ENCODE measurements at regions not wholly inside any gene's neighbourhood (a gene's known extent, or its start where the extent isn't known, plus 50 kb on each side); places are given as distances from the start of the nearest gene placed in this dataset.

- intact Hi-C loops (cut with DNase I) = no loop called here
- Histone ChIP-seq H3K27me3 (replicated peaks; ENCODE audit: insufficient read depth) (no peaks in the 10 kb centered on the region), H3K4me3 (no peak overlapping the region), H3K36me3 (no peaks in the 10 kb centered on the region), H3K9me3 (no peaks in the 10 kb centered on the region), H3K27ac (no peak overlapping the region), H3K4me1 (replicated peaks) (peaks cover 2% of the 10 kb centered on the region)
- no peak for DNase-seq (ENCODE audit: low spot score)
- no peak for TF ChIP-seq POLR2AphosphoS5 (IDR thresholded peaks at IDR 0.05)
- no peak for TF ChIP-seq POLR2A (IDR thresholded peaks at IDR 0.05)
- TF ChIP-seq CTCF (IDR thresholded peaks at IDR 0.05) = no peak
- WGBS = 88% methylated on average over 9 of the region's 9 CpGs
These were observed 273.8 kb downstream of the MRTFB start for GRCh38 chr16:14344945-14345344.

GRCh38 chr16:14344292-14344691 lies 273.2 kb downstream of the MRTFB start:
- intact Hi-C loops (cut with DNase I) = no loop called here
- no peak for DNase-seq (ENCODE audit: low spot score)
- 55% methylated on average over 5 of the region's 5 CpGs for WGBS
- no peak for TF ChIP-seq CTCF (IDR thresholded peaks at IDR 0.05)
- TF ChIP-seq POLR2AphosphoS5 (IDR thresholded peaks at IDR 0.05) = no peak
- no peak for TF ChIP-seq POLR2A (IDR thresholded peaks at IDR 0.05)
- Histone ChIP-seq H3K4me1 (replicated peaks) (peaks cover 2% of the 10 kb centered on the region), H3K27me3 (replicated peaks; ENCODE audit: insufficient read depth) (no peaks in the 10 kb centered on the region), H3K36me3 (no peaks in the 10 kb centered on the region), H3K27ac (no peak overlapping the region), H3K9me3 (no peaks in the 10 kb centered on the region), H3K4me3 (no peak overlapping the region)

- intact Hi-C loops (cut with DNase I) = no loop called here
- Histone ChIP-seq H3K36me3 (no peaks in the 10 kb centered on the region), H3K4me3 (no peak overlapping the region), H3K4me1 (replicated peaks) (no peaks in the 10 kb centered on the region), H3K27me3 (replicated peaks; ENCODE audit: insufficient read depth) (no peaks in the 10 kb centered on the region), H3K9me3 (no peaks in the 10 kb centered on the region), H3K27ac (no peak overlapping the region)
- no peak for TF ChIP-seq POLR2AphosphoS5 (IDR thresholded peaks at IDR 0.05)
- no peak for TF ChIP-seq POLR2A (IDR thresholded peaks at IDR 0.05)
- TF ChIP-seq CTCF (IDR thresholded peaks at IDR 0.05) = no peak
- DNase-seq (ENCODE audit: low spot score) = no peak
- 65% methylated on average over 4 of the region's 4 CpGs for WGBS
These were observed 270.5 kb downstream of the MRTFB start for GRCh38 chr16:14341324-14342225.

GRCh38 chr16:14339694-14340093 lies 268.6 kb downstream of the MRTFB start:
- intact Hi-C loops (cut with DNase I) = no loop called here
- WGBS = 85% methylated on average over 2 of the region's 2 CpGs
- Histone ChIP-seq H3K4me3 (no peak overlapping the region), H3K9me3 (no peaks in the 10 kb centered on the region), H3K4me1 (replicated peaks) (no peaks in the 10 kb centered on the region), H3K27me3 (replicated peaks; ENCODE audit: insufficient read depth) (no peaks in the 10 kb centered on the region), H3K36me3 (no peaks in the 10 kb centered on the region), H3K27ac (no peak overlapping the region)
- TF ChIP-seq POLR2A (IDR thresholded peaks at IDR 0.05) = no peak
- TF ChIP-seq CTCF (IDR thresholded peaks at IDR 0.05) = no peak
- DNase-seq (ENCODE audit: low spot score) = no peak

GRCh38 chr16:14338969-14339368 lies 267.9 kb downstream of the MRTFB start:
- intact Hi-C loops (cut with DNase I) = no loop called here
- H3K27ac ChIP-seq = no peak overlapping the region
- TF ChIP-seq CTCF (IDR thresholded peaks at IDR 0.05) = no peak
- TF ChIP-seq POLR2AphosphoS5 (IDR thresholded peaks at IDR 0.05) = no peak
- TF ChIP-seq POLR2A (IDR thresholded peaks at IDR 0.05) = no peak
- DNase-seq (ENCODE audit: low spot score) = no peak
- no peaks in the 10 kb centered on the region for H3K36me3 ChIP-seq
- H3K4me1 ChIP-seq (replicated peaks) = no peaks in the 10 kb centered on the region
- H3K9me3 ChIP-seq = no peaks in the 10 kb centered on the region
- H3K4me3 ChIP-seq = no peak overlapping the region
- H3K27me3 ChIP-seq (replicated peaks; ENCODE audit: insufficient read depth) = no peaks in the 10 kb centered on the region
- WGBS = 92% methylated on average over 4 of the region's 4 CpGs

All from prostate gland (tissue), 2 donors.